Stomach (tissue), 4 donors: ENCODE measurements at regions not wholly inside any gene's neighbourhood (a gene's known extent, or its start where the extent isn't known, plus 50 kb on each side); places are given as distances from the start of the nearest gene placed in this dataset.

Source experiments
- EP300 ChIP-seq: sonication (generic); formaldehyde crosslinking; IDR thresholded peaks from one replicate; pipeline ENCODE4 v1.6.1; 2017; ENCODE audit warnings: antibody characterized with exemption
- POLR2A ChIP-seq, 4 donors: fragments of 450-650 bp; IDR thresholded peaks; one replicate each; pipeline ENCODE4 v1.6.1; 2016; ENCODE audit warnings: antibody characterized with exemption in 4 of 4, control low read depth in 2 of 4, mild to moderate bottlenecking in 1 of 4, moderate library complexity in 1 of 4
- POLR2AphosphoS5 ChIP-seq, 3 donors: sonication (generic); formaldehyde crosslinking; IDR thresholded peaks; one replicate each; pipeline ENCODE4 v1.6.1; 2016; ENCODE audit warnings: antibody characterized with exemption in 3 of 3
- TF ChIP-seq, protein P1 (sequence below), 7 experiments: fragments of 450-650 bp in 4 of 7; fragments of 200-600 bp in 3 of 7; sonication (generic) in 3 of 7; IDR thresholded peaks; one replicate each; pipeline ENCODE4 v1.5.1; 2016 to 2019; ENCODE audit warnings: antibody characterized with exemption in 7 of 7, control low read depth in 2 of 7, mild to moderate bottlenecking in 1 of 7

GRCh38 chr4:138697851-138698250 lies 317.7 kb upstream of the NOCT start:
- TF ChIP-seq, protein P1, sequence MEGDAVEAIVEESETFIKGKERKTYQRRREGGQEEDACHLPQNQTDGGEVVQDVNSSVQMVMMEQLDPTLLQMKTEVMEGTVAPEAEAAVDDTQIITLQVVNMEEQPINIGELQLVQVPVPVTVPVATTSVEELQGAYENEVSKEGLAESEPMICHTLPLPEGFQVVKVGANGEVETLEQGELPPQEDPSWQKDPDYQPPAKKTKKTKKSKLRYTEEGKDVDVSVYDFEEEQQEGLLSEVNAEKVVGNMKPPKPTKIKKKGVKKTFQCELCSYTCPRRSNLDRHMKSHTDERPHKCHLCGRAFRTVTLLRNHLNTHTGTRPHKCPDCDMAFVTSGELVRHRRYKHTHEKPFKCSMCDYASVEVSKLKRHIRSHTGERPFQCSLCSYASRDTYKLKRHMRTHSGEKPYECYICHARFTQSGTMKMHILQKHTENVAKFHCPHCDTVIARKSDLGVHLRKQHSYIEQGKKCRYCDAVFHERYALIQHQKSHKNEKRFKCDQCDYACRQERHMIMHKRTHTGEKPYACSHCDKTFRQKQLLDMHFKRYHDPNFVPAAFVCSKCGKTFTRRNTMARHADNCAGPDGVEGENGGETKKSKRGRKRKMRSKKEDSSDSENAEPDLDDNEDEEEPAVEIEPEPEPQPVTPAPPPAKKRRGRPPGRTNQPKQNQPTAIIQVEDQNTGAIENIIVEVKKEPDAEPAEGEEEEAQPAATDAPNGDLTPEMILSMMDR (IDR thresholded peaks at IDR 0.05), result no peak
- TF ChIP-seq POLR2A (IDR thresholded peaks at IDR 0.05), result no peak
- TF ChIP-seq POLR2AphosphoS5 (IDR thresholded peaks at IDR 0.05), result no peak
- no peak for TF ChIP-seq EP300
